NCI-H2107 treated with DMSO at 0.1 percent for 48 hours (cell line): ENCODE measurements at regions not wholly inside any gene's neighbourhood (a gene's known extent, or its start where the extent isn't known, plus 50 kb on each side); places are given as distances from the start of the nearest gene placed in this dataset.

Experiments used
- DNase-seq: peaks from one replicate; lab custom pipeline; 2025; ENCODE audit not compliant: unreplicated experiment; lab: John Stamatoyannopoulos, UW

DNA sequence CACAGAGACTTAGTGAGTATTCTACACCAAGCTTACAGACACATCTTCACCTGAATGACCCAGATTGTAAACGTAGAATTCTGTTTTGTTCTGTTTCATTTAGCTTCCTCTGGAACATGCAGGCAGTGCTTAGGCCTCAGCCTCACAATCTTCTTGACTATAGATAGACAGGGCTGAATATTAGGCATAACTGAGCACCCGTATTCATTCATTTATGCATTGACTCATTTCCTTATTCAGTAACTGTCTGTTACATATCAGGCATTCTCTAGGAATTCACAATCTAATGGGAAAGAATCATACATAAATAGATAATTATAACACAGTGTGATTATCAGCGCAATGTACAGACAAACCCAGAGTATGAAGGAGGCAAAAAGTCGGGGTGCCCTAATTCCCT lies 124.9 kb upstream of the ETAA1 start:
- no peak for DNase-seq

DNA sequence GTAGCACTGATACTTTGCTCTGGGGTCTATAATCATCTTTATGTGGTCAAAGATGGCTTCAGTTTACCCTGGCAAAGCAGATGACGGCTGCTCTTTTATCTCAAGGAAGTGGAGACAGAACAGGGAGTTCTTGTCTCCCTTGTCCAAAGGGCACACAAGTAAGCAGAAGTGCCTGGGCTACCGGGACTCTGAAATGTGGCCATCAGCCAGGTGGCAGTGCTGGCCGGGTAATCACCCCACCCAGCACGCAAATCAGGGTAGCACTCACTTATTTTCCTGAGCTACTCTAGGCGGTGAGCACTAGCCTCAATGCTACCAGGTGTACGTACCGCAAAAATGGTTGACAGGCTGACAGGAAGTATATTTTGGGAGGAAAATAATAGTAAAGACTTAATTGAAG lies 119.7 kb upstream of the ETAA1 start:
- DNase-seq: no peak

DNA sequence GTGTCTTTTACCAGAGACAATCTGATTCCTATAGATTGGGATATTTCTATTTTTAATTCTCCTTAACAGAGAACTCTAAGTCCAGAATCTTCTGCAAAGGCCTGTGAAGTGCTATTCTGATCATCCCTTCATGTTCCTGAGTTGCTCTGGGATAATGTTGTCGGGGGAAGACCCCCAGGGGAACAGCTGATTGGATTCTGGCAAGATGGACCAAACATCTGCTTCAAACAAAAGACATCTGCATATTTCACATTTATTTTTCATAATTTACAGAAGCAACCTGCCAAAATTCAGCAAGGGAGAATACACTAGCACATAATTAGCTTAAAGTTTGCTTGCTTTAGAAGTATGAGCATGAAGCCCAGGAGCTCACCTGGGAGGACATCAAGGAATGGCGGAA lies 116.0 kb upstream of the ETAA1 start:
- DNase-seq: no peak

DNA sequence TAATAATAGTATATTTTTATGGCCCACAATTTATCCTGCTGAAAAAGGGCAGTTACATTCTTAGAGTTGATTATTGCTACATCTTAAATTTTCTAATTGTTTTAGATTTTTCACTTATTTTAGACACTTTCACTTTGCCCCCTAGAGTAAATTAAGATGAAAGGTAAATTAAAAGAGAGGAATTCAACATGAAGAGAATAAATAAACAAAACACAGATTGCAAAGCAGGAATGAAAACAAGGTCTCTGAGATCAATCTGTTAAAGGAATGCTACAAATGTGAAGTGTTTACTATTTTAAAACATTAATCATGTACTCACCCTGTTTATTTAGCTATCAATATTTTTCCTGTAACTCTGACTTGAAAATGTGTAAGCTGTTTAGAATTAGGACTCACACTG lies 113.5 kb upstream of the ETAA1 start:
- no peak for DNase-seq

DNA sequence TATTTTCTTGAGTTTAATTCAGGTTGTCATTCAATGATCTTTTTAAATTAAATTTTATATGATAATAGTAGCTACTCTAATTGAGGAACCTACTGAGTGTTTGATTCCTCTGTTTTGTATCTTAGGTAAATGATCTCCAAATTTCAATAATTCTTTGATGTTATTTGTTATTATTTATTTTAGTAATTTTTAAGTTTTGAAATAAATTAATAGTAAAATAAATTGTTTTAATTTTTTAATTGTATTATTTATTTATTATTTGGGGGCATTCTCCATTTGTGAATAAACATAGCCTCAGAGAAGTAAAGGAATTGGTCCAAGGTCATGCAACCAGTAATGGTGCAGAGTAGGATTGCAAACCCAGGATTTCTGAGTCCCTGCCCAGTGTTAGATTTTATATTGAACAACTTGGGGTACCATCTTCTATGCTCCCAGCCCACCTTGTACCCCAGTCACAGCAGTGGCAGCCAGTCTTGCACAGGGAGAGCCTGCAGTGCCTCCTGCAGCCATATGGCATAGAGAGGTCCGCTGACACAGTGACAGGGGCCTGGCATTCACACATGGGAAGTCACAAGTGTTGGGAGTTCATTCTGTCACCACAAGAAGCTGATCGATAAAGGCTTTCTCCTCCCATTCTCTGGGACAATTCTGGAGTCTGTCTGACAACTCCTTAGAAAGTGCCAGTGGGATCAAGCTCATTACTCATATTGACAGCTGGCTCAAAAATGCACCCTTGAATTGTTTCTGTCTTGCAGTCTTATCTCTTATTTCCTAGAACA lies 110.0 kb upstream of the ETAA1 start:
- no peak for DNase-seq

DNA sequence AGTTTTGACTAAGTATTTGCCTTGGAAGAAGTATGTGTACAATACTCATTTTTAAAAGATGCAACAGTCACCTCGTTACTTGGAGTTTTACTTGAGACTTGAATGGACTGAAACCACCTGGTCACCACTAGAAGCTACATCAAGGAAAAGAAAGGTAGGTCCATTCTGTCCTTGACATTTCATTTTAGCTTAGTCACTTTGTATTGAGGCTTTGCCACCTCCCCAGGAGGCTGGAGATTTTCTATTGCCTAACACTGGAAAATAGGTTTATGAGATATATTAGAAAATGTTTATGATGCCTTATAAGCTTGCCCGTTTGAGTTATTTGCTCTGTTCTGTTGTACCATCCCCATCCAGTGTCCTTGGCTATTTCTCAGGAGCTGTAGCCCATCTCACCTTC lies 107.9 kb upstream of the ETAA1 start:
- no peak for DNase-seq

DNA sequence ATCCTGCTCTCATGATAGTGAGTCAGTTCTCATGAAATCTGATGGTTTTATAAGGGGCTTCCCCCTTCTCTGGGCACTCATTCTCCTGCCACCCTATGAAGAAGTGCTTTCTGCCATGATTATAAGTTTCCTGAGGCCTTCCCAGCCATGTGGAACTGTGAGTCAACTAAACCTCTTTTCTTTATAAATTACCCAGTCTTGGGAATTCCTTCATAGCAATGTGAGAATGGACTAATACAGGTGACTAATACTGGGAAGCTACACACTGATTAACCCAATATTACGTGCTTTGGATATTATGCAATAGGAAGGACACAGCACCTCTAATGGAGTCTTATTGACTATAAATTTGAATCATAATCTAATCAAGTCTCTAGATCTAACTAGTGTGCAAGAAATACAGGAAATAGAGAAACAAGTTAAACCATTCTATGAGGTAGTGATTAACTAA lies 107.2 kb upstream of the ETAA1 start:
- DNase-seq: no peak

DNA sequence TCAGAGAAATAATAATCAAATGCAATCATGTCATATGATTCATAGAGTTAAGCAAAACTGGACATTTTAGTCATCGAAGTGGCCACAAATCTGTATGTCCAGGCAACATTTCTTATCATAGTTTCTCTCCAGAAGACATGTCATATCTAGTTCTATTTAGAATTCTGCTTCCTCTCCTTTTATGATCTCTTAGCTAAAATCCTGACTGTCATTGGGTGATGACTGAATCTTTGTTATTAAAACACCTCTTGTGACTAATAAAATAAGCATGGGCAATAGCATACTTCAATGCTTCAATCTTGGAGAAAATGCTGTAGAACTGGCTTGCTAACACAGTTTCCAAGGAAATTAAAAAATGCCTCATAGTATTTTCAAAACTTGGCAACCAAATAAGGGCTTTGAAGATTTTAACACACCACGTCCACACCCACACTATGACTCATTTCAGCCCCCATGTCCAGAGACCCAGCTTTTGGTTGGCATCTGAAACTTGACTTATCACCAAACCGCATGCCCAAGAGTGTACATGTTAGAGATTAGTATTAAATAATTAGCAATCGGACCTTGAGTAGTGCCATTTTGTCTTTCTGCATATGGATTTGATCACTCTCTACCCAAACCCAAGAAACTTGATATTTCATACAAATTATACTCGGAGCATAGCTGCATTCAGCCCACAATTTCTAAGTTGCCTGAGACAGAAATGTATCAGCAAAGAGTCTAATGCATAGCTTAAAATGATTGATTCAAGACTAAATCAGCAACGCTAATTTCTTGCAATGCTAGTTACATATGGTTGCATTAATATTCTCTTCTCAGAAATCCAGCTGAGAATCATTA lies 106.5 kb upstream of the ETAA1 start:
- DNase-seq: no peak

DNA sequence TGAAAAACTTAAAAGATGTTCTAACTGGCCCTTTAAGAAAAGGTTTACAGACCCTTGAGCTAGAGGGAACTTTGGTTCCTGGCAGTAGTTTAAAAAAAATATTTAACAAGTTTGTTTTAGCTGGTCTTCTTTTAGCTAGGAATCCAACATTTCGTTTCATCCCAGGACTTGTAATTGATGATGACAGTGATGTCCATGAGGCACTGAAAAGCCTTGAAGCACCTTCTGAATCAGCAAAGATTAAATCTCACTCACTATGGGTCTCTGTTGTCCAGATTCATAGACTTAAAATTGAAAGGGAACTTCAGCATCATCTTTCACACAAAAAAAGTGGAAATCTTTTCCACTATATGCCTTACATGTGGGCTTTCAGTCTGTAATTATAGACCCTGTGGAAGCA lies 102.9 kb upstream of the ETAA1 start:
- DNase-seq: no peak

DNA sequence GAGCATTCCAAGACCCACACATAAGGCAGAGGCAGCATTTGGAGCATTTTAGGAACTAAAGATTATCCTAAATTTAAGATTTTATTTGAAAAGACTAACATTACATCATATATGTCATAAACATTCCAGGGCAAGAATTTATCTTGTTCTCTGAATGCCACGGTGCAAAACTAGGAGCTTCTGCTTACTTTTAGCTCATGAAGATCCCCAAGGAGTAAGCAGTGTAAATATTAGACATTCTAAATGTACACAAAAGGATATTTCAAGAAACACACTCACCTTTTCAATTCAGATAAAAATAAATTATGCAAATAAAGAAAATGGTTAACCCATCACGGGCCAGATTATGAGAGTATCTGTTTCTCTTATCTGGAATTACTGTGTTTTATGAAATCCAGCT lies 101.7 kb upstream of the ETAA1 start:
- DNase-seq: no peak

DNA sequence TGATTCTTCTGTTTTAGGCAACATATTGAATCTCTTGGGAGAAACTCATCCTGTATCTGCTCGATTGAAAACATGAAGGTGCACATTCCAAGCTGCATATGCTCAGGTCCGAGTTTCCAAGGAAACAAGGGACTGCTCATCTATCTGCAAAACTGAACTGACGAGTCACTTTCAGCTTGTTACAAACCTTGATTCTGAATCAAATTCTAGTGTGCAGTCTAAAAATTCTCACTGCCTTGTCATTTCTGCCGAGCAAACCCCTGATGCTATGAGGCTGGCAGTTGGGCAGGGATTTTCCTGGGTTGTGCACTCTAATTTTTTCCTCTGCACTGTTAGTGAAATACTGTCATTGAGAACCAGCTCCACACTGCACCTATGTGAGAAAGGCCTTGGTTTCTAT lies 101.3 kb upstream of the ETAA1 start:
- no peak for DNase-seq

DNA sequence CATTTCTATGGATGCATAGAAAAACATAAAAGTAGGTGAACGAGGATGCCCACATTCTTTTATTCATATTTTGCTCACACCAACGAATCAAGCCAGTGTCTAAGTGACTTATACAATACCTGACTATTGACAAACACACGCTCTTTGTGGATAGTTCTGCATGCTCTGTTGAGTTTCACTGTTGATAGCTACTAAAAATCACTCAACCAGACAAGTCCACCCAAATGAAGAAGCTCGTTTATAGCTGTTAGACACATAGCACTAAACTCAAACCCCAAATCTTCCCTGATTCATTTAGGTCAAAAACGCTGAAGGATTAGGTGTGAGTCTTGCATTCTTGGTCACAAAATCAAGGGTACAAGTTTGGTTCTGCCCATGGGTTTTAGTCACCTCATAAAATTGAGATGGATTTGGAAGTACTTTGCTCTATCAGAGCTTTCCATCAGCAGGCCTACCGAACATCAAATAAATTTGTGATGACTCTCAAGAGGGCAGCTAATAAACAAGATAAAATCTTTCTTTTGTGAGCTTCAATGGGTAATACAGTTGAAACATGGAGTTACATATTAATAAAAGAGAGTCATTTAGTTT lies 92.7 kb upstream of the ETAA1 start:
- DNase-seq: no peak

DNA sequence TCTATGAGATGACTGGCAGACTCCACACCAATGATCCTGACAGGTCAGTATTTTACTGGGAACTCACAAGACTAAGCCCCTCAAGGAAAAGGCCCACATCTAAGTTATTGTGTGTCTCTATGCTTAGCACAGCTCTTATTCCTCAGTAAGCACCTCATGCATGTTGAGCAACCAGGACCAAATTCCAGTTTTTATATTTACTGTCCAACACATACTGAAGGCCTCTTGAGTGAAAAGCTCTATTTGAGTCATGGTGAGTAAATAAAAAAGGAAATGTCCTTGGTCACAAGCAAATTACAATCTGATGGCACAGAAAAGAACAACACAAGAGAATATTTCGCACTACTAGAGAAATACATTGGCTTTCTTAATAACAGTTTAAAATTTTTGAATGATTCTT lies 87.9 kb upstream of the ETAA1 start:
- no peak for DNase-seq

DNA sequence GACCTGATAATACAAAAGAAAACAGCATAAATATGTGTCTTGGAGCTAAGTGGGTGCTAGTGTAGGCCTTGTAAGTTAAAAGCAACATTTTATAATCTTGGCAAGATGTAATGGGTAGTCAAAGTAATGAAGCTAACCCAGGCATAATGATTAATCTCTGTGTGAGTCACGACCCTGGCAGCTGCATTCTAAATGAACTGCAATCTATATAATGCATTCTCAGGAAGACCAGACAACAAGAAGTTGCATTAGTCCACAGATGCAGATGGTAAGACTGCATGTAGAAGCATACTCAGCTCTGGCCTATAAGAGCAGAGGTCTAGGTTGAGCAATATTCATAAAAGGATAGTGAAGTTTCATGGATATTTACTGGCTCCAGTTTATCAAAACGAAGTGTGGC lies 85.6 kb upstream of the ETAA1 start:
- DNase-seq: no peak

DNA sequence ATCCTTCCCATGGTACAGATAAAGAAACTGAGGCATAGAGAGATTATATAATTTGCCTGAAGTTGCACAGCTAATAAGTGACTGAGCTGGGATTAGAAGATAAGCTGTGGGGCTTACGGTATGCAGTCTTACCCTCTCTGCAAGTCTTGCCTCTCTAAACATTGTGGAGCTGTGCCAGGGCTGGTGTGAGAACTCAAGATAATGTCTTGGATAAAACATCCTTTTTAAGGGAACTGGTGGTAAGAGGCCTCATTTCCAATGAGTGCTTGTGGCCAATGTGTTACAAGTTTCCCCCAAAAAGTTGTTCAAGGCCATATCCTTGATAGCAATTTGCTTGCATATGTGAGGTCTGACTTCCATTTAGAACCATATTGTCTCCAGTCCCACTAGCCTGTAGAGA lies 84.3 kb upstream of the ETAA1 start:
- no peak for DNase-seq

DNA sequence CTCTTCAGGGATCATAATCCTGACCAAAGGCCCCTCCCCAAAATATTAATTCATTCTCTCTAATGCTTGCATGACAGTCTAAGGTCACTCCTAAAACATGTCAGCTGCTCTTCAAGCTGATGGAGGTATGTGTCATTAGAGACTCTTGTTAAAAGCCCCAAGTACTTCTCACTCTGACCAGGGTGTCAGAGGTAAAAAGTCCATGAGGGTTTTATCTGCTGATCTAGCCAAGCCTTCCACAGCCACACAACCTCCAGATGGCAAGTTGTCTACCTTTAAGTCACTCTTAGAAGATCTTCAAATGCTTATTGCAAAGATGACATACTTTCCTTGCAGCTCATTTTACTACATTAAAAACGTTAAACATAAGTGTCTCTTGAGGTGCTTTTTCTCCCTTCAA lies 83.6 kb upstream of the ETAA1 start:
- DNase-seq: no peak

DNA sequence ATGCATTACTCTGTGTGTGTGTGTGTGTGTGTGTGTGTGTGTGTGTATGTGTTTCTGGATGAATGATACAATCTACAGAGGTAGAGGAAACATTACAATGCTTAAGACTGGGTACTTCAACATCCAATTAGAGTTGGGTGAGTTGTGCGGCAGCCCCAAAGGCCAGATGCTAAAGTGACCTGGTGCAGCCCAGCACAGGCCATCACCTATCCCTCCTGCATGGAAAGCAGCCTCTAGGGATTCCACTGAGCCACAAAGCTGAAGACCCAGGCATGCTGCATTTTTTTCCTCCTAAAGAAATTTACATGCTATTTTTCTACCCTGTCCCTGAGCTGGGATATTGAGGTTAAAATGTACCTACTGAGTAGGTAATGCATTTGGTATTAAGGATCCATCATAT lies 79.1 kb upstream of the ETAA1 start:
- no peak for DNase-seq

DNA sequence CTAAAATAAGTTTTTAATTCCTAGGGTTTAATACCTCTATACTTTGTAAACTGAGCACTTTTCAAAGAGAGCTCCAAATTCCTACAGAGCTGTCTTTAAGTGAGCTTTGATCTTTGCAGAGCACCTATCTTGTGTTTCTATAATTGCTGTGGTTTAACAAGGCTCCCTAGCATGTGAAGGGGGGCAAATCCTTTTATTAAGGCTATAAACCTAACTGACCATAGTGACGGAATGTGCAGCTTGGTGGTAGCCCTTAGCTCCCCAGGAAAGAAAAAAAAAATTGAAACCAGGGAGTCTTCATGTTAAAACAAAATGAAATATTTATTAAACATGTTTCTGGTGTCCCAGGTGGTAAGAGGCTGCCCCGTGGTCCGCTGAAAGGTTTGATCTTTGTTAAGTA lies 78.6 kb upstream of the ETAA1 start:
- DNase-seq: no peak

DNA sequence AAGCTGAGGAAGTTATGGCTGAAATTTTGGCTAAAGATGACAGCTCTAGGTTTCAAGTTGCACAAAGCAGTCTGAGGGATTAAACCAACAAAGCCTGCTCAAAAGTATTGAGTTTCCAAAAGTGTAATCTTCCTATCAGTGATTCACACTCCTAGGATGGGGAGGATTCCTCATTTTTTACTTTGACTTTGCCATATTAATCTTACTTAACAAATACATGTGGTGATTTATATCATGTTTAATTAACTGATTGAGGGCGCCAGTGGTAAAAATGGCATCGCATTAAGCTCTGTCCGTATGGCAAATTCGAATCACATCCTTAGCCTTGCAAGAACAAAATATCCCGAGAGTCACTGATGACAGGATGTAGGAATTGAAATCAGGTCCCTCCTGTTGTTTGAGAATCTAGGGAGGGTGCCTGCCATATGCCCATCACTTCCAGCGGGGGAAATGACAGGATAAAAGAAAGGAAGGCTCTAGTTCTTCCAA lies 78.1 kb upstream of the ETAA1 start:
- no peak for DNase-seq

DNA sequence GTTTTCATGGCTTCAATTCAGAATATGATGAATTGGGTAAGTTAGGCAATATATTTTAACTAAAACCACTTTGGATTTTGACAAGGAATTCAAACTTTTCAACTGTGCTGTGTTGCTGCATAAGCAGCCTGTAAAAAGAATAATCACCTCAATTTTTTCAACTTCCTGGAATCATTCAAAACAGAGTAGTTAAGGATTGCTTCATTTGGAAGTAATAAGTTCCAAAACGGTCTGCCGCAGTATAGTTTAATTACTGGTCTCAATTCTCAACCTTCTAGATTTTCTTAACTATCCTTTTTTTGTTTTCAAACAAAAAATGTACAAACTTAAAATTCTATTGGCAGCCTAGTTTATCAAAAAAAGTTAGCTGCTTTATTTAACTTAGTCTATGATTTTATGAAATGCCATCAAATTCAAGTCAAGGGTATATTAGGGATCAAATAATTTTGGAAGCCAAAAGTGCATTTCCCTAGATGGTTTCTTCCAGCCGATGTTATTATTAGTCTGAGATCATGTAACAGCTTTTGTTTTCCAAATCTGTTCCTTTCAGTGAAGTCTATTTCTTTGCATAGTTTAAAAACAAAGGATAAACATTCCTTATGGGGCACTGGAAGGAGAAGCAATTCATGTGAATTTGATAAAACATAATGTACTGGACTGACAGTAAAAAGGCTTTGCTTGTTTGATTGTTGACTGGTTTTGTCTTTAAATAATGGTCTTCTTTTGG lies 76.1 kb upstream of the ETAA1 start:
- no peak for DNase-seq

DNA sequence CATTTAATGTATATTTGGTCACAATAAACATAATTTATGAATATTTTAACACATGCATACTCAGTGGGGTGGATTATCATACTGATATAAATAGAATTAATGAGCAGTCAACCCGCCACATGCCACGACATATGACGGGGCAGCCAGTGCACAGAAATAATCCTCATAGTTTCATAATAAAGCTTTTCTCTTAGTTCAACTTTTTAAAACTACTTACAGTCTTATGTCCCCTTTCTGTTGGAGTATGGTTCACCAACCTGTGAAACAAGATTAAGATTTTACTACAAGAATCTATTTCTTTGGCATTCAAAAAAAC lies 75.6 kb upstream of the ETAA1 start:
- DNase-seq: no peak
